ENCODE measurements at regions not wholly inside any gene's neighbourhood (a gene's known extent, or its start where the extent isn't known, plus 50 kb on each side); places are given as distances from the start of the nearest gene placed in this dataset.

DNA sequence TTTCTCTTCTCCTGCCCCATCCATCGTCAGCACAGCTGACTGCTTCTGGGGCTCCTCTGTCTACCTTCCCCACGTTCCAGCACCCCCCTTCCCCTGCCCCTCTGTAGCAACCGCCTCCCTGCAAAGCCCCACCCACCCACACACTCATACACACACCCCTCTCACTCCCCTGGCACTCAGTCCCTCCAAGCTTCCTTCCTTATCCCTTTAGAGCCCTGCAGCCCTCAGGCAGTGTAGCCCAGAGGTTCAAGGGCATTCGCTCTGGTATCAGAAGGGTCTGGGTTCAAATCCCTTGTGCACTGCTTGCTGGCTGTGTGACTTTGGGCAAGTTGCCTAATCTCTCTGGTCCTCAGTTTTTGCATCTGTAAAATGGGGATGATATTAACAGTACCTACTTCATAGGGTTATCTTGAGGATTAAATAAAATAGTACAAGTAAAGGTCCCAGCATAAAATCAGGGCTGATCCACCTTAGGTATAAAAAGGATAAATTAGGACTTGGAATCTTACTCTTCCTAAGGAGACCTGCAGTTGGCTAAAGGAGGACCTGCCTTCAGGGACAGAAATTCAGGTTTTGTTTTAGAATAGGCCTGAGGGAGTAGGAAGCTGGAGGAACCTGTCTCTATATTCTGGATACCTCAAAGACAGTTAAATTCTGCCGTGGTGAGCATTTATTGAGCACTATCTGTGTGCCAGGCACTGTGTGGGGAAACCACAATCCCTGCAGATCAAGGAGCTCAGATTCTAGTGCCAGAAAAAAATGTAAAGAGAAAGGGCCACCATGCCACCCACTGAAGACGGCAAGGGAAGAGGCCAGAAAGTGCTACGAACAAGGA is 94.1 kb downstream of the SNX5 start:
- no peak overlapping the region for H3K4me3 ChIP-seq (ENCODE audit: low read depth, low read length)
- no peak for TF ChIP-seq POLR2A (IDR thresholded peaks at IDR 0.05; ENCODE audit: extremely low read depth, insufficient read length)
- DNase-seq (ENCODE audit: low read depth) = no peak

DNA sequence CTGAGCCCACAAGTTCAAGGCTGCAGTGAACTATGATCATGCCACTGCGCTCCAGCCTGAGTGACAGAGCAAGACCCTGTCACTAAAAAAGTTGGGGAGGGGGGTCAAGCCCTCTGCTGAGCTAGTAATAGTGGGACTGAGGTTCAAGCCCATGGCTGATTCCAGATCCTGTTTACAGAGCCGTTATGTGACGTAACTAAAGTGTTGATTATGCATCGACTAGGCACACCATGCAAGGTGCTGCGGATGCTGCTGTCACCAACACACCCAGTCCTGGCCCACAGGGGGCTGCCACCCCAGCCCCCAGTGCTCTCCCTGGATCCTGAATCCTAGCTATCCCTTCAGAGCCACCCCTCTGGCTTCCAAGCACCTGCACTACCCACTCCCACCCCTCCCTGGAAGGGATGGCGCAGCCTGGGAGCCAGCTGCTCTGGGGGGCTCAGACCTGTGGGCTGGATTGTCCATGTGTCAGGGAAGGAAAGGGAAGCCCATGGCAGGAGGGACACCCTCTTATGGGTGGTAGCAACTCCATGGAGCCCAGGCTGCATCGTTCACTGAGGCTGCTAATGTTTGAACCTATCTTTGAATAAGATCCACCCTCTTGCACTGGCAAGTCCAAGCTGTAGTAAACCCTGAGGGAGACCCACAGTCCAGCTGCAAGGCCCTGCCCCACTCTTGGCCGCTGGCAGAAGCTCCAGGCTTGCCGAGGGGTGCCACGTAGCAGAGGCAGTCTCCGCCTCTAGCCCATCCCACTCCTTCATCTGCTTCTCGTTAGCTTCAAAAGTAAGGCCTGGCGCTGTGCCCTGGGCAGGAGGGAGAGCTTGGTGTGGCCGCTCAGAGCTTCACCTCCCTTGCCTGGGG is 95.0 kb downstream of the SNX5 start:
- H3K4me3 ChIP-seq (ENCODE audit: low read depth, low read length) = no peak overlapping the region
- TF ChIP-seq, protein P1, sequence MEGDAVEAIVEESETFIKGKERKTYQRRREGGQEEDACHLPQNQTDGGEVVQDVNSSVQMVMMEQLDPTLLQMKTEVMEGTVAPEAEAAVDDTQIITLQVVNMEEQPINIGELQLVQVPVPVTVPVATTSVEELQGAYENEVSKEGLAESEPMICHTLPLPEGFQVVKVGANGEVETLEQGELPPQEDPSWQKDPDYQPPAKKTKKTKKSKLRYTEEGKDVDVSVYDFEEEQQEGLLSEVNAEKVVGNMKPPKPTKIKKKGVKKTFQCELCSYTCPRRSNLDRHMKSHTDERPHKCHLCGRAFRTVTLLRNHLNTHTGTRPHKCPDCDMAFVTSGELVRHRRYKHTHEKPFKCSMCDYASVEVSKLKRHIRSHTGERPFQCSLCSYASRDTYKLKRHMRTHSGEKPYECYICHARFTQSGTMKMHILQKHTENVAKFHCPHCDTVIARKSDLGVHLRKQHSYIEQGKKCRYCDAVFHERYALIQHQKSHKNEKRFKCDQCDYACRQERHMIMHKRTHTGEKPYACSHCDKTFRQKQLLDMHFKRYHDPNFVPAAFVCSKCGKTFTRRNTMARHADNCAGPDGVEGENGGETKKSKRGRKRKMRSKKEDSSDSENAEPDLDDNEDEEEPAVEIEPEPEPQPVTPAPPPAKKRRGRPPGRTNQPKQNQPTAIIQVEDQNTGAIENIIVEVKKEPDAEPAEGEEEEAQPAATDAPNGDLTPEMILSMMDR (IDR thresholded peaks at IDR 0.05; ENCODE audit: low read depth, low read length) = no peak
- TF ChIP-seq, protein P2, sequence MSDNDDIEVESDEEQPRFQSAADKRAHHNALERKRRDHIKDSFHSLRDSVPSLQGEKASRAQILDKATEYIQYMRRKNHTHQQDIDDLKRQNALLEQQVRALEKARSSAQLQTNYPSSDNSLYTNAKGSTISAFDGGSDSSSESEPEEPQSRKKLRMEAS (IDR thresholded peaks at IDR 0.05; ENCODE audit: low read depth, low read length) = no peak
- no peak for TF ChIP-seq MYC (IDR thresholded peaks at IDR 0.05; ENCODE audit: low read depth, low read length)
- TF ChIP-seq POLR2A (IDR thresholded peaks at IDR 0.05; ENCODE audit: extremely low read depth, insufficient read length) = no peak
- no peak for DNase-seq (ENCODE audit: low read depth)

DNA sequence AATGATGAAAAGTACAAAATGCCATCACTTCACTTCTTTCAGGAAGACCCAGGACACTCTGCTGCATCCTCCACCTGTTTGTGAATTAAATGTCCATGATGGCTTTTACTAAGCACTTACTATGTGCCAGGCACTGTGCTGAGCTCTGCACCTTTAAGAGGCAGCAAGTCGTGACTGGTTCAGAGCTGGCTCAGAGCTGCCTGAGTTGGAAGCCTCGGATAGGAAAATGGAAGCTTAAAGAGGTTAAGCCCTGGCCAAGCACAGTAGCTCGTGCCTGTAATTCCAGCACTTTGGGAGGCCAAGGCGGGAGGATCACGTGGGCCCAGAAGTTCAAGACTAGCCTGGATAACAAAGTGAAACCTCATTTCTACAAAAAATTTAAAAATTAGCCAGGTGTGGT is 95.6 kb downstream of the SNX5 start:
- H3K4me3 ChIP-seq (ENCODE audit: low read depth, low read length) = no peak overlapping the region
- no peak for TF ChIP-seq MYC (IDR thresholded peaks at IDR 0.05; ENCODE audit: low read depth, low read length)
- TF ChIP-seq, protein P1 (IDR thresholded peaks at IDR 0.05; ENCODE audit: low read depth, low read length) = no peak
- TF ChIP-seq, protein P2 (IDR thresholded peaks at IDR 0.05; ENCODE audit: low read depth, low read length) = no peak
- no peak for TF ChIP-seq POLR2A (IDR thresholded peaks at IDR 0.05; ENCODE audit: extremely low read depth, insufficient read length)
- no peak for DNase-seq (ENCODE audit: low read depth)

DNA sequence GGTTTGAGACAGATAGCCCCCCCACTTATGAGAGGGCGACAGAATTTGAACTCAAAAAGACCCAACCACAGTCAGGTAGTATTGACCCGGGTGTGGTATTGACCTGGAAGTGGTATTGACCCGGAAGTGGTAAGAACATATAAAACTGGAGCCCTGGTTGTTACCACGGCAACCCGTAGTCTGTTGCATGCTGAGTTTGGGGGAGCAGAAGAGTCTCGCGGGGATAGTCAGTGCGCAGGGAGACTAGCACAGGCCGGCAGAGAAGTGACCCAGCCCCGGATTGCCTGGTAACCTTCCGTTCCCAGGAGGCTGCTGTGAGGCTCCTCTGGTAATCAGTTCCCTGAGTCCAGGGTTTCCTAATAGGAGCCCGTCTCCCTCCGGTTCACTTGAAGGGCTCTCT is 96.2 kb downstream of the SNX5 start:
- no peak overlapping the region for H3K4me3 ChIP-seq (ENCODE audit: low read depth, low read length)
- TF ChIP-seq, protein P1 (IDR thresholded peaks at IDR 0.05; ENCODE audit: low read depth, low read length) = no peak
- TF ChIP-seq, protein P2 (IDR thresholded peaks at IDR 0.05; ENCODE audit: low read depth, low read length) = no peak
- TF ChIP-seq POLR2A (IDR thresholded peaks at IDR 0.05; ENCODE audit: extremely low read depth, insufficient read length) (no peak), MYC (IDR thresholded peaks at IDR 0.05; ENCODE audit: low read depth, low read length) (no peak)
- DNase-seq (ENCODE audit: low read depth) = peak; percentile 25

DNA sequence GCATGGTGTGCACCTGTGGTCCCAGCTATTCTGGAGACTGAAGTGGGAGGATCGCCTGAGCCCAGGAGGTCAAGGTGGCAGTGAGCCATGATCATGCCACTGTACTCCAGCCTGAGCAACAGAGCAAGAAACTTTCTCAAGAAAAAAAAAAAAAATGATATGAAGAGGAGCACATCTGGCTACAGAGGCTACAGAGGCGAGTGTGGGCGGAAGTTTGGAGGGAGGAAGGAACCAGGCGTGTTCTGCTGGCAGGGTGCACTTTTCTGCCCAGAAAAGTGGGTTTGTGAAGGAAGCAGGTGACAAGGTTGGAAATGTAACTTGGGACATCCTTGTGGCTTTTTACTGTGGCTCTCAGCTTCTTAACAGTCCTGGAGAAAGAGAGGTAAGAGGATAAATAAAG is 96.7 kb downstream of the SNX5 start:
- TF ChIP-seq, protein P2 (IDR thresholded peaks at IDR 0.05; ENCODE audit: low read depth, low read length) = no peak
- no peak for TF ChIP-seq MYC (IDR thresholded peaks at IDR 0.05; ENCODE audit: low read depth, low read length)
- no peak for TF ChIP-seq POLR2A (IDR thresholded peaks at IDR 0.05; ENCODE audit: extremely low read depth, insufficient read length)
- TF ChIP-seq, protein P1 (IDR thresholded peaks at IDR 0.05; ENCODE audit: low read depth, low read length) = no peak
- H3K4me3 ChIP-seq (ENCODE audit: low read depth, low read length) = no peak overlapping the region
- no peak for DNase-seq (ENCODE audit: low read depth)

DNA sequence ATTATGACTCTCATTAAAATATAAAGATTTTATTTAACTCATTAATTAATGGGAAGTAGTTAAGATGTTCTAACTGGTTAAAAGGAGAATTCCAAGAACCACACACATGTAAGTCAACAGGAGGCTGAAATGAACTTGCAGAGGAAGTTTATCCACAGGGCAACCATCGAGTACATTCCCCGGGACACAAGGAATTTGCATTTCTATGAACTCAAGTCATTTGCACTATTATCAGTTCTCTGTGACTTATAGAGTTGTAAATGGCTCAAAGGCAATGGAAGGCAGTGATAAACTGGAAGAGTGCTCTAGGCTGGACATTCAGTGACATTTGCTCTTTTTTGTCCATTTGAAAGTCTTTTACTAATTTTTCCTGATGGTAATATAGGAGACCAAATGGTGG is 97.4 kb downstream of the SNX5 start:
- no peak for TF ChIP-seq POLR2A (IDR thresholded peaks at IDR 0.05; ENCODE audit: extremely low read depth, insufficient read length)
- TF ChIP-seq, protein P1 (IDR thresholded peaks at IDR 0.05; ENCODE audit: low read depth, low read length) = no peak
- TF ChIP-seq MYC (IDR thresholded peaks at IDR 0.05; ENCODE audit: low read depth, low read length) = no peak
- TF ChIP-seq, protein P2 (IDR thresholded peaks at IDR 0.05; ENCODE audit: low read depth, low read length) = no peak
- no peak for DNase-seq (ENCODE audit: low read depth)
- no peak overlapping the region for H3K4me3 ChIP-seq (ENCODE audit: low read depth, low read length)
